CD4-positive, alpha-beta T cell treated with Interleukin-4 for 4 hours (primary cell): ENCODE measurements at regions not wholly inside any gene's neighbourhood (a gene's known extent, or its start where the extent isn't known, plus 50 kb on each side); places are given as distances from the start of the nearest gene placed in this dataset.
A peak's percentile ranks its signal among the peaks of the same experiment; 100 is the strongest.
"Not testable (repeated sequence)": the region's sequence is repeated elsewhere in the genome, so short reads cannot be mapped to it uniquely, and the experiment has no call there.

Experiments
- DNase-seq: peaks from one replicate; pipeline ENCODE4 v3.0.0-alpha.2; 2020

GRCh38 chr3:150300388-150300787 lies 107.7 kb upstream of the TSC22D2 start:
- DNase-seq, result no peak

- DNase-seq, result no peak
Measured at GRCh38 chr3:150299201-150299600, 108.9 kb upstream of the TSC22D2 start.

GRCh38 chr3:150296966-150297365 lies 111.1 kb upstream of the TSC22D2 start:
- no peak for DNase-seq

- no peak for DNase-seq
Measured at GRCh38 chr3:150296123-150296735, 111.9 kb upstream of the TSC22D2 start.

- no peak for DNase-seq
Measured at GRCh38 chr3:150293401-150294001, 114.6 kb upstream of the TSC22D2 start.

- DNase-seq, result no peak
Measured at GRCh38 chr3:150292891-150293290, 115.2 kb upstream of the TSC22D2 start.

- no peak for DNase-seq
Measured at GRCh38 chr3:150291515-150291914, 116.6 kb upstream of the TSC22D2 start.

- DNase-seq, result peak; percentile 62
Measured at GRCh38 chr3:150286390-150287147, 121.5 kb upstream of the TSC22D2 start.

GRCh38 chr3:150285601-150286000 lies 122.5 kb upstream of the TSC22D2 start:
- no peak for DNase-seq

GRCh38 chr3:150278843-150279381 lies 129.2 kb upstream of the TSC22D2 start:
- DNase-seq, result no peak

GRCh38 chr3:150278195-150278594 lies 129.9 kb upstream of the TSC22D2 start:
- DNase-seq, result no peak

GRCh38 chr3:150277444-150277843 lies 130.7 kb upstream of the TSC22D2 start:
- DNase-seq, result no peak

GRCh38 chr3:150275941-150276340 lies 132.2 kb upstream of the TSC22D2 start:
- DNase-seq, result no peak

GRCh38 chr3:150274372-150274771 lies 133.7 kb upstream of the TSC22D2 start:
- no peak for DNase-seq

GRCh38 chr3:150273396-150273795 lies 134.7 kb upstream of the TSC22D2 start:
- DNase-seq, result no peak

GRCh38 chr3:150271591-150271960 lies 136.5 kb upstream of the TSC22D2 start:
- DNase-seq, result no peak

- no peak for DNase-seq
Measured at GRCh38 chr3:150270883-150271590, 137.1 kb upstream of the TSC22D2 start.

- DNase-seq, result not testable (repeated sequence)
Measured at GRCh38 chr3:150270444-150270843, 137.7 kb upstream of the TSC22D2 start.

- DNase-seq, result no peak
Measured at GRCh38 chr3:150269526-150269925, 138.6 kb upstream of the TSC22D2 start.

GRCh38 chr3:150268426-150269391 lies 139.4 kb upstream of the TSC22D2 start:
- DNase-seq, result no peak

GRCh38 chr3:150267288-150267687 lies 140.8 kb upstream of the TSC22D2 start:
- no peak for DNase-seq

GRCh38 chr3:150265305-150265704 lies 142.8 kb upstream of the TSC22D2 start:
- no peak for DNase-seq
